Neural cell (in vitro differentiated cells): ENCODE measurements at regions not wholly inside any gene's neighbourhood (a gene's known extent, or its start where the extent isn't known, plus 50 kb on each side); places are given as distances from the start of the nearest gene placed in this dataset.

Experiments used
- H2AFZ ChIP-seq: fragments of 200-600, 300-800 bp; sonication (generic), shearing (Covaris generic); 2 replicates; pipeline ENCODE4 v1.6.0; 2014; ENCODE audit warnings: low read depth, mild to moderate bottlenecking, antibody characterized with exemption, low read length, moderate library complexity
- H3F3A ChIP-seq: fragments of 200-600 bp; shearing (Covaris generic); 2 replicates; pipeline ENCODE4 v1.6.1; 2016; ENCODE audit warnings: mild to moderate bottlenecking, moderate library complexity, mixed read lengths, antibody characterized with exemption, low read length; ENCODE audit not compliant: insufficient read depth, poor library complexity, severe bottlenecking
- H3K27ac ChIP-seq: fragments of 200-600, 300-800 bp; sonication (generic), shearing (Covaris generic); 2 replicates; pipeline ENCODE4 v1.5.1; 2014; ENCODE audit warnings: mild to moderate bottlenecking, low read length, moderate library complexity
- H3K27me3 ChIP-seq: fragments of 300-800, 200-600 bp; sonication (generic), shearing (Covaris generic); 2 replicates; pipeline ENCODE4 v1.6.0; 2014; ENCODE audit warnings: mild to moderate bottlenecking, low read depth, low read length, moderate library complexity; ENCODE audit not compliant: insufficient read depth
- H3K36me3 ChIP-seq: fragments of 300-800, 200-600 bp; sonication (generic), shearing (Covaris generic); 2 replicates; pipeline ENCODE4 v1.5.1; 2014; ENCODE audit warnings: mild to moderate bottlenecking, antibody characterized with exemption, low read length, moderate library complexity; ENCODE audit not compliant: insufficient read depth
- H3K4me2 ChIP-seq: fragments of 300-800, 200-600 bp; sonication (generic), shearing (Covaris generic); 2 replicates; pipeline ENCODE4 v1.6.0; 2014; ENCODE audit warnings: mild to moderate bottlenecking, low read length
- H3K4me3 ChIP-seq: fragments of 300-800, 200-600 bp; sonication (generic), shearing (Covaris generic); 2 replicates; pipeline ENCODE4 v1.5.1; 2014; ENCODE audit warnings: mild to moderate bottlenecking, low read length, moderate library complexity
- H3K79me2 ChIP-seq: fragments of 200-600 bp; shearing (Covaris generic); replicated peaks from 2 replicates; pipeline ENCODE4 v1.6.0; 2014; ENCODE audit warnings: mild to moderate bottlenecking, low read length, moderate library complexity; ENCODE audit not compliant: insufficient read depth
- H3K9ac ChIP-seq: fragments of 300-800, 200-600 bp; sonication (generic), shearing (Covaris generic); 2 replicates; pipeline ENCODE4 v1.6.1; 2016; ENCODE audit warnings: mild to moderate bottlenecking, low read length, mixed read lengths
- H3K9me2 ChIP-seq: fragments of 200-600 bp; shearing (Covaris generic); 2 replicates; pipeline ENCODE4 v1.6.1; 2016; ENCODE audit warnings: mild to moderate bottlenecking, low read length, mixed read lengths; ENCODE audit not compliant: insufficient read depth
- H3K9me3 ChIP-seq: fragments of 200-600, 300-800 bp; sonication (generic), shearing (Covaris generic); 2 replicates; pipeline ENCODE4 v1.6.1; 2016; ENCODE audit warnings: mild to moderate bottlenecking, mixed run types, low read length, moderate library complexity, mixed read lengths
- H4K20me1 ChIP-seq: fragments of 200-600 bp; shearing (Covaris generic); 2 replicates; pipeline ENCODE4 v1.6.1; 2016; ENCODE audit warnings: mild to moderate bottlenecking, mixed run types; ENCODE audit not compliant: insufficient read depth
- CTCF ChIP-seq: fragments of 450-650 bp; IDR thresholded peaks from 2 replicates; pipeline ENCODE4 v1.5.1; 2014; ENCODE audit warnings: antibody characterized with exemption, mild to moderate bottlenecking, moderate library complexity; ENCODE audit not compliant: poor library complexity, severe bottlenecking
- EP300 ChIP-seq: fragments of 450-650 bp; conservative IDR thresholded peaks from 2 replicates; pipeline ENCODE4 v1.6.1; 2014; ENCODE audit warnings: antibody characterized with exemption, mild to moderate bottlenecking, moderate library complexity; ENCODE audit not compliant: poor library complexity, severe bottlenecking
- EZH2 ChIP-seq: fragments of 200-600, 300-800 bp; shearing (Covaris generic), sonication (generic); IDR thresholded peaks from 2 replicates; pipeline ENCODE4 v1.6.1; 2014; ENCODE audit warnings: antibody characterized with exemption, low read length, borderline replicate concordance, mild to moderate bottlenecking; ENCODE audit not compliant: insufficient read depth, poor library complexity, severe bottlenecking
- MXI1 ChIP-seq: fragments of 450-650 bp; conservative IDR thresholded peaks from 2 replicates; pipeline ENCODE4 v1.6.1; 2014; ENCODE audit warnings: antibody characterized with exemption, mild to moderate bottlenecking; ENCODE audit not compliant: poor library complexity, severe bottlenecking
- POLR2AphosphoS5 ChIP-seq: IDR thresholded peaks from 2 replicates; pipeline ENCODE4 v1.6.1; 2012
- RAD21 ChIP-seq: fragments of 450-650 bp; conservative IDR thresholded peaks from 2 replicates; pipeline ENCODE4 v1.6.1; 2014; ENCODE audit warnings: antibody characterized with exemption, mild to moderate bottlenecking, moderate library complexity
- REST ChIP-seq: IDR thresholded peaks from 2 replicates; pipeline ENCODE4 v1.6.1; 2012; ENCODE audit warnings: borderline replicate concordance
- SMC3 ChIP-seq: fragments of 450-650 bp; conservative IDR thresholded peaks from 2 replicates; pipeline ENCODE4 v1.6.1; 2014; ENCODE audit warnings: antibody characterized with exemption, mild to moderate bottlenecking, moderate library complexity; ENCODE audit not compliant: poor library complexity
- TAF1 ChIP-seq: IDR thresholded peaks from 2 replicates; pipeline ENCODE4 v1.6.1; 2012; ENCODE audit warnings: low read depth

- Histone ChIP-seq H3K4me3 (no peak overlapping the region), H3K9ac (no peak overlapping the region), H3K27me3 (no peaks in the 10 kb centered on the region), H3K9me3 (no peaks in the 10 kb centered on the region), H3F3A (no peaks in the 10 kb centered on the region), H3K9me2 (no peaks in the 10 kb centered on the region), H3K4me2 (no peak overlapping the region), H3K79me2 (no peaks in the 10 kb centered on the region), H4K20me1 (no peaks in the 10 kb centered on the region), H2AFZ (no peak overlapping the region), H3K36me3 (no peaks in the 10 kb centered on the region), H3K27ac (no peak overlapping the region)
- no peak for TF ChIP-seq RAD21
- TF ChIP-seq CTCF: no peak
- no peak for TF ChIP-seq EP300
- TF ChIP-seq SMC3: no peak
- TF ChIP-seq REST: no peak
- no peak for TF ChIP-seq POLR2AphosphoS5
- TF ChIP-seq TAF1: no peak
- no peak for TF ChIP-seq MXI1
- no peak for TF ChIP-seq EZH2
Observed at GRCh38 chr6:2581011-2581410, 169.7 kb downstream of the MYLK4 start.

DNA sequence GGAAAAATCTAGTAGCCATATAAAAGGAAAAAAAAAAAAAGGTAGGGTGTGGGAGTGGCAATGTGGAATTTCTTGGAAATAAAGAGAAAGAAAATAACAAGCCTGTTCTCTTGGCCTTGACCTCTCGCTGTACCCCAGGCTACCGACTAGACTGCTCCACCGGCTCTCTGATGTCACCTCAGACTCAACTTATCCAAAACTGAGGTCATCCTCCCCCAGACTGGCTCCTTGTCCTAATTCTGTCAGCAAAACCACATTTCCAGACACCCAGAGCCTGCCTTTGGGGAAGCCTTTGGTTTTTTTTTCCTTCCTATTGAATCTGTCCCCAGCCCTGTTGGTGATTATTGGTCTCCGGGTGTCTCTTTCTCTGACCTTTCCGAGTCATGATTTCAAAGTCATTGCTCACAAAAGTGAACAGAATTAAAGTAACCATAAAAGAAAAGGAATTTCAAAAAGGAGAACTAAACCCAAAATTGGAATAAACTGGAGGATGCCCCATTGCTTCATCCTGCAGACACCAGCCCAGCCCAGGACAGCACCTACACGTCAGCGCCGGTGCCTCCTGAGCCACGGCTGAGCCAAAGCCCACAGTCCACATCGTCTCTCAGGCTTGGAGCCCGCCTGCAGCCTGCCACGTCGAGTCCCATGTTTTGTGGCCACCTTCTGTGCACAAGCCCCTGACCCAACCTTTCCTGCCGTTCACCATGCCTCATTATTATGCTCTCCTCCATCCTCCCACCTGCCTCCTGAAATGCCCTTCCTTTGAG is 170.7 kb downstream of the MYLK4 start:
- Histone ChIP-seq H4K20me1 (no peaks in the 10 kb centered on the region), H3K9ac (no peak overlapping the region), H3K27ac (no peak overlapping the region), H3K27me3 (no peaks in the 10 kb centered on the region), H2AFZ (no peak overlapping the region), H3K9me3 (no peaks in the 10 kb centered on the region), H3K9me2 (no peaks in the 10 kb centered on the region), H3K4me2 (no peak overlapping the region), H3F3A (no peaks in the 10 kb centered on the region), H3K4me3 (no peak overlapping the region), H3K79me2 (no peaks in the 10 kb centered on the region), H3K36me3 (no peaks in the 10 kb centered on the region)
- TF ChIP-seq TAF1 (no peak), POLR2AphosphoS5 (no peak), REST (no peak), CTCF (no peak), MXI1 (no peak), RAD21 (no peak), SMC3 (no peak), EP300 (no peak), EZH2 (no peak)
